H1 (cell line): ENCODE measurements at regions not wholly inside any gene's neighbourhood (a gene's known extent, or its start where the extent isn't known, plus 50 kb on each side); places are given as distances from the start of the nearest gene placed in this dataset.

Source experiments
- GABPA ChIP-seq: IDR thresholded peaks from 2 replicates; pipeline ENCODE4 v1.6.1; 2011; ENCODE audit warnings: mild to moderate bottlenecking, low read length, moderate library complexity, borderline replicate concordance; ENCODE audit not compliant: insufficient read depth

DNA sequence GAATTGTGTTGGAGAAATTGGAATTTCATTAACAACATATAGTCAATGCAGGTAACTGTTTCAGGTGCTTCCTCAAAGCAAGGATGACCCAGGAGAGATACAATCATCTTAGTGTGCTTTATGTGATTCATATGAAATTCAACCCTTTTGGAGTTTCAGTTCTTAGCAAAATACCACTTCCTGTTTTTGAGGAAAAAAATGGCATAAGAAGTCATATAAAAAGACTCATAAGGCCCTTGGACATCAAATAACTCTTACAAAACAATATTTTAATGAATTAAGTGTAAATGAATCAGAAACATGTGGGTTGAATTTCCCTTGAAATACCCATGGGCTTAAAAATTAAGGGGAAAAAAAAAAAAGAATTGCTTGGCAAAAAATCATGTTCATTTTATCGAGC is 926.6 kb downstream of the LTN1 start (continued):
- no peak for TF ChIP-seq GABPA
